Adrenal gland (tissue), 5 donors: ENCODE measurements at regions not wholly inside any gene's neighbourhood (a gene's known extent, or its start where the extent isn't known, plus 50 kb on each side); places are given as distances from the start of the nearest gene placed in this dataset.

Experiments used
- POLR2A ChIP-seq, 2 donors: fragments of 450-650 bp; IDR thresholded peaks; one replicate each; pipeline ENCODE4 v1.6.1; 2017; ENCODE audit warnings: antibody characterized with exemption in 2 of 2, mild to moderate bottlenecking in 2 of 2, moderate library complexity in 1 of 2
- TF ChIP-seq, protein P1 (sequence below), 6 experiments: fragments of 450-650 bp in 4 of 6; fragments of 200-600 bp in 2 of 6; sonication (generic) in 1 of 6; IDR thresholded peaks; 1 replicate in 5 of 6; 2 replicates in 1 of 6; pipeline versions ENCODE4 v1.5.1 to v1.8.0; 2016 to 2021; ENCODE audit warnings: antibody characterized with exemption in 6 of 6, mild to moderate bottlenecking in 2 of 6, moderate library complexity in 1 of 6
- donor health status: DM: no; HTN: no; CAD: no.

DNA sequence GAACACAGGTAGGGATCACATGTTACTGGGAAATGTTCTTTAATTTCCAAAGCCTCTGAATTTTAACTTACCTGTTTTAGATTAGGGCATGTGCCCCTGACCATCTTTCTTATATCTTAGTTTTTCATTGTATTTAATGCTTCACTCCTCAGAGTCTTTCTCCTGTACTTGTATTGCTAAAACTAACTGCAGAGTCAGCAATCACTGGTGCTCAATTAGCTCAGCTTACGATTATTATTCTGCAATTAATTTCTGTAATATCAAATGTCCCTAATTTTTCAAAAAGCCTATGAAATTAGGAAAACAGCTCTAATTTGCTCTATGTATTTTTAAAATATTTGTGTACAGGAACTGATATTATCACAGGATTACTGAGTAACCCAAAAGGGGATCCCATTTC is 693.2 kb upstream of the SLC8A1 start:
- no peak for TF ChIP-seq POLR2A (IDR thresholded peaks at IDR 0.05)
- TF ChIP-seq, protein P1, sequence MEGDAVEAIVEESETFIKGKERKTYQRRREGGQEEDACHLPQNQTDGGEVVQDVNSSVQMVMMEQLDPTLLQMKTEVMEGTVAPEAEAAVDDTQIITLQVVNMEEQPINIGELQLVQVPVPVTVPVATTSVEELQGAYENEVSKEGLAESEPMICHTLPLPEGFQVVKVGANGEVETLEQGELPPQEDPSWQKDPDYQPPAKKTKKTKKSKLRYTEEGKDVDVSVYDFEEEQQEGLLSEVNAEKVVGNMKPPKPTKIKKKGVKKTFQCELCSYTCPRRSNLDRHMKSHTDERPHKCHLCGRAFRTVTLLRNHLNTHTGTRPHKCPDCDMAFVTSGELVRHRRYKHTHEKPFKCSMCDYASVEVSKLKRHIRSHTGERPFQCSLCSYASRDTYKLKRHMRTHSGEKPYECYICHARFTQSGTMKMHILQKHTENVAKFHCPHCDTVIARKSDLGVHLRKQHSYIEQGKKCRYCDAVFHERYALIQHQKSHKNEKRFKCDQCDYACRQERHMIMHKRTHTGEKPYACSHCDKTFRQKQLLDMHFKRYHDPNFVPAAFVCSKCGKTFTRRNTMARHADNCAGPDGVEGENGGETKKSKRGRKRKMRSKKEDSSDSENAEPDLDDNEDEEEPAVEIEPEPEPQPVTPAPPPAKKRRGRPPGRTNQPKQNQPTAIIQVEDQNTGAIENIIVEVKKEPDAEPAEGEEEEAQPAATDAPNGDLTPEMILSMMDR (IDR thresholded peaks at IDR 0.05) = no peak
